ENCODE measurements at regions not wholly inside any gene's neighbourhood (a gene's known extent, or its start where the extent isn't known, plus 50 kb on each side); places are given as distances from the start of the nearest gene placed in this dataset.

DNA sequence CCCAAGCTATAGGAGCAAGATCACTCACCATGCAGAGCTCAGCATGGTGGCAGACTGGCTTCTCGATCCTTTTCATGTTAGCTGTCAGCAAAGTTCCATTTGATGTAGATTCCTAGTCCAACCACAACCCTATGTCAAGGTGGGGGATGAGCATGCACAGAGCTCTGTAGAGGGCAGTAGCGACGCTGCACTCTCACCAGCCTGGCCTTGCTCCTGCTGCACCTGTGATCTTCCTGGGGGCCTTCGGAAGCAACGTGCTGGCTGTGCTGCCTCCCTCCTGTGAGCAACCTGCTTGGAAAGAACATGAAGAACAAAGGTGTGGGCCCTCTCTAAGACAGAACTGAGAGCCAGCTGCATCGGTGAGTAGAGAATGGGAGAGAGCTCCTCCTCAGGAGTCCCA is 479.4 kb upstream of the MYT1L start:
- TF ChIP-seq CTCF (IDR thresholded peaks at IDR 0.05; ENCODE audit: poor library complexity, severe bottlenecking) = no peak
- no peak overlapping the region for H3K4me3 ChIP-seq (ENCODE audit: severe bottlenecking)
- no peaks in the 10 kb centered on the region for H3K4me1 ChIP-seq (ENCODE audit: insufficient read depth, poor library complexity, severe bottlenecking)
- H3K27ac ChIP-seq (ENCODE audit: poor library complexity, severe bottlenecking) = no peak overlapping the region
- H3K36me3 ChIP-seq (ENCODE audit: low read depth) = no peaks in the 10 kb centered on the region
- ATAC-seq (ENCODE audit: low read depth) (no peak), DNase-seq (ENCODE audit: low spot score) (no peak)
- H3K27me3 ChIP-seq (ENCODE audit: insufficient read depth, poor library complexity, severe bottlenecking) = no peaks in the 10 kb centered on the region
- H3K9me3 ChIP-seq (ENCODE audit: severe bottlenecking) = no peaks in the 10 kb centered on the region

GRCh38 chr2:2809771-2810170 is 478.7 kb upstream of the MYT1L start:
- no peaks in the 10 kb centered on the region for H3K36me3 ChIP-seq (ENCODE audit: low read depth)
- H3K4me1 ChIP-seq (ENCODE audit: insufficient read depth, poor library complexity, severe bottlenecking) = no peaks in the 10 kb centered on the region
- DNase-seq (ENCODE audit: low spot score) = no peak
- H3K4me3 ChIP-seq (ENCODE audit: severe bottlenecking) = no peak overlapping the region
- no peak for ATAC-seq (ENCODE audit: low read depth)
- H3K27ac ChIP-seq (ENCODE audit: poor library complexity, severe bottlenecking) = no peak overlapping the region
- no peaks in the 10 kb centered on the region for H3K9me3 ChIP-seq (ENCODE audit: severe bottlenecking)
- H3K27me3 ChIP-seq (ENCODE audit: insufficient read depth, poor library complexity, severe bottlenecking) = no peaks in the 10 kb centered on the region
- TF ChIP-seq CTCF (IDR thresholded peaks at IDR 0.05; ENCODE audit: poor library complexity, severe bottlenecking) = no peak

DNA sequence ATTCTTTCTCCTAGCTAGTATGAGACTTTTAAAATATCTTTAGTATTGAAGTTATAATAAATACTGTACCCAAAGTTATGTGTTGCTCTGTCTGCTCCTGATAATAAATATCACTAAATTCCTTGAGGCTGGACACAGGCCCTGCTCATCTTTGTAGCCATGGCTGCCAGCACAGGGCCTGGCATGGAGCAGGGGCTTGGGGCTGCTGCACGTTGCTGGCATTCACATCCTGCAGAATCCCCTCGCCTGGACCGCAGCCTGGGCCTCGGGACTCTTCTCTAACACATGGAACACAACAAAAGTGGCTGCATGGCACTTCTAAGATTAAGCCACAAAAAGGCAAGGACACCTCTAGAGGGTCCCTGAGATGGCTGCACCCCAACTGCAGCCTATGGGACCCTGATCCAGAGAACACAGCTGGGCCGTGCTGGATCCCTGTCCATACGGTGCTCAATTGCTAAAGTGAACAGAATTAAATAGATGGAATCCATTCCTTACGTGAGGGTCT is 477.5 kb upstream of the MYT1L start:
- Histone ChIP-seq H3K27me3 (ENCODE audit: insufficient read depth, poor library complexity, severe bottlenecking) (no peaks in the 10 kb centered on the region), H3K9me3 (ENCODE audit: severe bottlenecking) (no peaks in the 10 kb centered on the region)
- no peak for ATAC-seq (ENCODE audit: low read depth)

DNA sequence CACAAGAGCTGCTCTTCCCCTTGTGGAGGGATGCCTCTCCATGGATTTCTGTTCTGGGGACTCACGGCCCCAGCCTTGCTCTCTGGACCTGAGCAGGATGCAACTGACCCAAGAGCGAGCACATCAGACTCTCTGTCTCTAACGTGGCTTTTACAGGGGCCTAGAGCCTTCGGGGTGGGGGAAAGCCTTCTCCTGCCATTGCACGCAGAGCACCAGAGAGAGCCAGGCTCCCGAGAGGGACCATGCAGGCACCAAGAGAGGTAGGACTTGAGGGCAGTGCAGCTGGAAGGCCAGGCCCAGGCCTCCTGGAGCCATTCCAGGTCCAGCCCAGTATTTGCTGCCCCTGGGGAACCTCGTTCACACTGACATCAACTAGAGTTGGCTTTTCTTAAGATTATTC is 475.6 kb upstream of the MYT1L start:
- no peaks in the 10 kb centered on the region for H3K4me1 ChIP-seq (ENCODE audit: insufficient read depth, poor library complexity, severe bottlenecking)
- H3K27me3 ChIP-seq (ENCODE audit: insufficient read depth, poor library complexity, severe bottlenecking) = no peaks in the 10 kb centered on the region
- H3K36me3 ChIP-seq (ENCODE audit: low read depth) = no peaks in the 10 kb centered on the region
- H3K27ac ChIP-seq (ENCODE audit: poor library complexity, severe bottlenecking) = no peak overlapping the region
- ATAC-seq (ENCODE audit: low read depth) (no peak), DNase-seq (ENCODE audit: low spot score) (no peak)
- TF ChIP-seq CTCF (IDR thresholded peaks at IDR 0.05; ENCODE audit: poor library complexity, severe bottlenecking) = no peak
- no peak overlapping the region for H3K4me3 ChIP-seq (ENCODE audit: severe bottlenecking)
- no peaks in the 10 kb centered on the region for H3K9me3 ChIP-seq (ENCODE audit: severe bottlenecking)

More for the DNA sequence above, 477.5 kb upstream of the MYT1L start:
- DNase-seq (ENCODE audit: low spot score) = no peak
- Histone ChIP-seq H3K36me3 (ENCODE audit: low read depth) (no peaks in the 10 kb centered on the region), H3K27ac (ENCODE audit: poor library complexity, severe bottlenecking) (no peak overlapping the region), H3K4me1 (ENCODE audit: insufficient read depth, poor library complexity, severe bottlenecking) (no peaks in the 10 kb centered on the region), H3K4me3 (ENCODE audit: severe bottlenecking) (no peak overlapping the region)
- no peak for TF ChIP-seq CTCF (IDR thresholded peaks at IDR 0.05; ENCODE audit: poor library complexity, severe bottlenecking)

- H3K36me3 ChIP-seq (ENCODE audit: low read depth) = no peaks in the 10 kb centered on the region
- no peaks in the 10 kb centered on the region for H3K9me3 ChIP-seq (ENCODE audit: severe bottlenecking)
- no peak overlapping the region for H3K4me3 ChIP-seq (ENCODE audit: severe bottlenecking)
- no peaks in the 10 kb centered on the region for H3K4me1 ChIP-seq (ENCODE audit: insufficient read depth, poor library complexity, severe bottlenecking)
- no peak overlapping the region for H3K27ac ChIP-seq (ENCODE audit: poor library complexity, severe bottlenecking)
- no peak for DNase-seq (ENCODE audit: low spot score)
- no peak for ATAC-seq (ENCODE audit: low read depth)
- H3K27me3 ChIP-seq (ENCODE audit: insufficient read depth, poor library complexity, severe bottlenecking) = no peaks in the 10 kb centered on the region
- no peak for TF ChIP-seq CTCF (IDR thresholded peaks at IDR 0.05; ENCODE audit: poor library complexity, severe bottlenecking)
Measured at GRCh38 chr2:2805263-2805662, 474.2 kb upstream of the MYT1L start.

Measured in RWPE2 (cell line).